Peyer's patch (tissue), 4 donors: ENCODE measurements at regions not wholly inside any gene's neighbourhood (a gene's known extent, or its start where the extent isn't known, plus 50 kb on each side); places are given as distances from the start of the nearest gene placed in this dataset.
"Not testable (repeated sequence)": the region's sequence is repeated elsewhere in the genome, so short reads cannot be mapped to it uniquely, and the experiment has no call there.

Experiments
- CTCF ChIP-seq, 6 experiments: fragments of 450-650 bp in 4 of 6; fragments of 200-600 bp in 2 of 6; sonication (generic) in 1 of 6; IDR thresholded peaks; one replicate each; pipeline ENCODE4 v1.5.1; 2017 to 2019; ENCODE audit warnings: antibody characterized with exemption in 6 of 6, mild to moderate bottlenecking in 3 of 6, moderate library complexity in 1 of 6
- POLR2A ChIP-seq, 2 donors: fragments of 450-650 bp; IDR thresholded peaks; one replicate each; pipeline ENCODE4 v1.5.1; 2017; ENCODE audit warnings: antibody characterized with exemption in 2 of 2, mild to moderate bottlenecking in 2 of 2, moderate library complexity in 2 of 2

- TF ChIP-seq CTCF, POLR2A (IDR thresholded peaks at IDR 0.05): not testable (repeated sequence)
Measured at GRCh38 chr20:40910436-40910835, 118.2 kb upstream of the TOP1 start.
